ENCODE measurements at regions not wholly inside any gene's neighbourhood (a gene's known extent, or its start where the extent isn't known, plus 50 kb on each side); places are given as distances from the start of the nearest gene placed in this dataset.

DNA sequence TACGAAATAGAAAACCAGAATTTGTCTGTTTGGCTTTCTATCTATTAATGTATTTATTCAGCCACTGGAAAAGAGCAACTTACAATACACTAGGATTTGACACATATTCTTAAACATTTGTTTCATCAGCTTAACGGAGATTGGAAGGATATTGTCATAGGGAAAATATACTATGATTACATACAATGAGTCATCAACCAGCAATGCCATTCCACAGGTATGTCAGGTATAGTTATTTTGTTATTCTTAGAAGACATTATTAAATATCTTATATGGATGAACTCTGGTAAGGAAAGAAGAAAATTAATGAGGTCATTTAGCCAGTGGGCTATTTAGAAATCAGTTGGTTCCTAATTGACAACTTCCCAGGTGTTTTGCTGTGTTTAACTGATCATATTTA lies 926.6 kb downstream of the STIM2 start:
- no peaks in the 10 kb centered on the region for H3K27me3 ChIP-seq
- WGBS, 5 donors, result 49 to 62% (median 50%) methylated on average over 2 of the region's 2 CpGs

DNA sequence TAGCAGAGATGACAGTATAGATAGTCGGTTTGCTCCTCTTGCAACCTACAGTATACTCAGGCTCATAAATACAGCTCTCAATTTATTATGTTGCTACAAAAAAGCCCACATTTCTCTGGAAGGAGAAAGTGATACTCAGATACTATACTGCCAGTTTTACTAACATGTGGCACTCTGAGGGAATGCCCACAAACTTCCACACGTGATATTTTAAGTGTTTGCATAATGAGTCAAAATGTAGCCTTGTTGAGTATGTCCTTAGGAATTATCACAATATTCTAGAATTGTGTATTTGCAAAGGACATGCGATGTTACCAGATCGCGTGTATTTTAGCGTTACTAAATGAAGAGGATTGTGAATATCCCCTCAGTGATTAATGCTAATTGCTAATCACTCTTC lies 929.1 kb downstream of the STIM2 start:
- no peak for TF ChIP-seq EP300 (IDR thresholded peaks at IDR 0.05)
- WGBS, 5 donors, result 68 to 82% (median 73%) methylated on average over 6 of the region's 6 CpGs

More for the DNA sequence above, 926.6 kb downstream of the STIM2 start:
- H3K4me1 ChIP-seq, result no peaks in the 10 kb centered on the region
- intact Hi-C loops (cut with DNase I; ENCODE audit: low total_unique reads), result no loop called here
- no peak overlapping the region for H3K4me3 ChIP-seq
- no peak for DNase-seq
- H3K9me3 ChIP-seq, result no peaks in the 10 kb centered on the region
- TF ChIP-seq POLR2AphosphoS5 (IDR thresholded peaks at IDR 0.05) (no peak), EP300 (IDR thresholded peaks at IDR 0.05) (no peak), POLR2A (IDR thresholded peaks at IDR 0.05) (no peak)
- TF ChIP-seq, protein P1, sequence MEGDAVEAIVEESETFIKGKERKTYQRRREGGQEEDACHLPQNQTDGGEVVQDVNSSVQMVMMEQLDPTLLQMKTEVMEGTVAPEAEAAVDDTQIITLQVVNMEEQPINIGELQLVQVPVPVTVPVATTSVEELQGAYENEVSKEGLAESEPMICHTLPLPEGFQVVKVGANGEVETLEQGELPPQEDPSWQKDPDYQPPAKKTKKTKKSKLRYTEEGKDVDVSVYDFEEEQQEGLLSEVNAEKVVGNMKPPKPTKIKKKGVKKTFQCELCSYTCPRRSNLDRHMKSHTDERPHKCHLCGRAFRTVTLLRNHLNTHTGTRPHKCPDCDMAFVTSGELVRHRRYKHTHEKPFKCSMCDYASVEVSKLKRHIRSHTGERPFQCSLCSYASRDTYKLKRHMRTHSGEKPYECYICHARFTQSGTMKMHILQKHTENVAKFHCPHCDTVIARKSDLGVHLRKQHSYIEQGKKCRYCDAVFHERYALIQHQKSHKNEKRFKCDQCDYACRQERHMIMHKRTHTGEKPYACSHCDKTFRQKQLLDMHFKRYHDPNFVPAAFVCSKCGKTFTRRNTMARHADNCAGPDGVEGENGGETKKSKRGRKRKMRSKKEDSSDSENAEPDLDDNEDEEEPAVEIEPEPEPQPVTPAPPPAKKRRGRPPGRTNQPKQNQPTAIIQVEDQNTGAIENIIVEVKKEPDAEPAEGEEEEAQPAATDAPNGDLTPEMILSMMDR (IDR thresholded peaks at IDR 0.05), result no peak
- no peaks in the 10 kb centered on the region for H3K36me3 ChIP-seq
- no peak overlapping the region for H3K27ac ChIP-seq

DNA sequence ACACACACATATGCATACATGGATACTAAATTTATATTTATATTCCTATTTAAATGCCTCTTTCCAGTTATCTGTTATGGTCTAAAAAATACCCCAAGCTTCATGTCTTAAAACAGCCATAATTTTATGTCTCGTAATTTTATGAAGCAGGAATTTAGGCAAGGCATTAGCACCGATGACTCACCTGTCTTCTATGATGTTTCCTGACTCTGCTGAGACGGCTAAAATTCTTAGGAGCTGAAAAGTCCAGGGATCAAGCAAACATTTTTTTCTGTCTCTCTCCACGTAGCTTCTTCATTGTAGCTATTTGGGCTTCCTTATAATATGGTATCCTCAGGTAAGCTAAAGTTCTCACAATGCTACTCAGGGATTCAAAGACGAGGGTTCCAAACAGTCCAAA lies 930.3 kb downstream of the STIM2 start:
- intact Hi-C loops (cut with DNase I; ENCODE audit: low total_unique reads), result no loop called here
- H3K4me3 ChIP-seq, result no peak overlapping the region
- H3K4me1 ChIP-seq, result no peaks in the 10 kb centered on the region
- H3K9me3 ChIP-seq, result no peaks in the 10 kb centered on the region
- DNase-seq, result no peak
- H3K36me3 ChIP-seq, result no peaks in the 10 kb centered on the region
- H3K27me3 ChIP-seq, result no peaks in the 10 kb centered on the region
- H3K27ac ChIP-seq, result no peak overlapping the region
- 77 to 86% (median 81%) methylated on average over 5 of the region's 5 CpGs for WGBS, 5 donors
- TF ChIP-seq POLR2AphosphoS5 (IDR thresholded peaks at IDR 0.05), result no peak
- TF ChIP-seq, protein P1 (IDR thresholded peaks at IDR 0.05), result no peak
- no peak for TF ChIP-seq EP300 (IDR thresholded peaks at IDR 0.05)
- no peak for TF ChIP-seq POLR2A (IDR thresholded peaks at IDR 0.05)

More for the DNA sequence above, 929.1 kb downstream of the STIM2 start:
- intact Hi-C loops (cut with DNase I; ENCODE audit: low total_unique reads), result no loop called here
- H3K36me3 ChIP-seq, result no peaks in the 10 kb centered on the region
- H3K9me3 ChIP-seq, result no peaks in the 10 kb centered on the region
- no peak for DNase-seq
- H3K27ac ChIP-seq, result no peak overlapping the region
- H3K4me3 ChIP-seq, result no peak overlapping the region
- no peaks in the 10 kb centered on the region for H3K4me1 ChIP-seq
- no peaks in the 10 kb centered on the region for H3K27me3 ChIP-seq

DNA sequence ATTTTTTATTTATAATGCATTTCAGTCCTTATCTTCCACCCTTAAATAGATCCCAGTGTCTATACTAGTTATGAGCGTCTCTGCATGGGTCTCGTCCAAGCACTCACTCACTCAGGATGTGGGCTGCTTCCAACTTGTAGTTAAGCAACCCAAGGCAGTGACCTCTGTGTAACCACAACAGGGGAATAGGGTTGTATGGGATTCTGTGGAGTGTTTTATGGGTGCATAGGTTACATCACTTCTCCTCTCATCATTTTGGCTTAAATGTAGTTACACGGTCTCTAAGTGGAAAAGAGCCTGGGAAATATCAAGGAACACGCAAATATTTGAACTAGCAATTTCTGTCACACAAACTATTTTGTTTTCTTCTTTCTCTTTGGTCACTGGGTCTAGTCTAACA lies 931.0 kb downstream of the STIM2 start:
- no peaks in the 10 kb centered on the region for H3K9me3 ChIP-seq
- no peaks in the 10 kb centered on the region for H3K27me3 ChIP-seq
- DNase-seq, result peak in 1 of 2 donors; percentile 16
- H3K27ac ChIP-seq, result no peak overlapping the region
- no peaks in the 10 kb centered on the region for H3K4me1 ChIP-seq
- intact Hi-C loops (cut with DNase I; ENCODE audit: low total_unique reads), result no loop called here
- H3K36me3 ChIP-seq, result no peaks in the 10 kb centered on the region
- 73 to 82% (median 80%) methylated on average over 4 of the region's 4 CpGs for WGBS, 5 donors
- TF ChIP-seq, protein P1 (IDR thresholded peaks at IDR 0.05), result no peak
- TF ChIP-seq EP300 (IDR thresholded peaks at IDR 0.05) (no peak), POLR2AphosphoS5 (IDR thresholded peaks at IDR 0.05) (no peak), POLR2A (IDR thresholded peaks at IDR 0.05) (no peak)
- no peak overlapping the region for H3K4me3 ChIP-seq

DNA sequence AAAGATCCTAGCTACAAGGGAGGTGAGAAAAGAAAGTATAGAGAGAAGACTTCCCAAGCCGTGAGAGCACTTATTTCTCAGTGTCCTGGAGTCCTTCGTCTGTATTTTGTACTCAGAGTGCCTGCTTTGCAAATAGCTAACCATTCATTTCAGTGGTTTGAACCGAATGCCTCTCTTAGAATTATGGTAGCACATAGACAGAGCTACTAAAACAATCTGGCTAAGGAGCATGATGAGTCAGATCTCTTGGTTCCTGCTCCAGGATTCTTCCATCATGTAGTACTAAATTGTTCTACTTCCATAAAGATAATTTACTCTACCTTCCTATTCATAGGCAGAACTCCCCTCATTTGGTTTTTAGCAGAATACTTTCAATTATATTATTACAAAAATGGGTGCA lies 946.6 kb downstream of the STIM2 start:
- no peaks in the 10 kb centered on the region for H3K4me1 ChIP-seq
- no peaks in the 10 kb centered on the region for H3K36me3 ChIP-seq
- no peaks in the 10 kb centered on the region for H3K27me3 ChIP-seq
- H3K9me3 ChIP-seq, result no peaks in the 10 kb centered on the region
- intact Hi-C loops (cut with DNase I; ENCODE audit: low total_unique reads), result no loop called here
- H3K4me3 ChIP-seq, result no peak overlapping the region
- H3K27ac ChIP-seq, result no peak overlapping the region
- DNase-seq, result no peak
- WGBS, 5 donors, result 53 to 82% (median 69%) methylated on average over 3 of the region's 3 CpGs
- no peak for TF ChIP-seq EP300 (IDR thresholded peaks at IDR 0.05)
- TF ChIP-seq, protein P1 (IDR thresholded peaks at IDR 0.05), result no peak
- TF ChIP-seq POLR2A (IDR thresholded peaks at IDR 0.05), result no peak
- no peak for TF ChIP-seq POLR2AphosphoS5 (IDR thresholded peaks at IDR 0.05)
